H4 (cell line): ENCODE measurements at regions not wholly inside any gene's neighbourhood (a gene's known extent, or its start where the extent isn't known, plus 50 kb on each side); places are given as distances from the start of the nearest gene placed in this dataset.
A peak's percentile ranks its signal among the peaks of the same experiment; 100 is the strongest.
"Not testable (repeated sequence)": the region's sequence is repeated elsewhere in the genome, so short reads cannot be mapped to it uniquely, and the experiment has no call there.

Experiments
- DNase-seq: peaks from one replicate; pipeline ENCODE4 v3.0.0-alpha.2; 2015; ENCODE audit warnings: low spot score

GRCh38 chr5:91848453-91848852 is 465.3 kb upstream of the ARRDC3 start:
- DNase-seq = peak; percentile 89

GRCh38 chr5:91841423-91841822 is 458.3 kb upstream of the ARRDC3 start:
- DNase-seq = no peak

GRCh38 chr5:91840412-91840811 is 457.3 kb upstream of the ARRDC3 start:
- no peak for DNase-seq

- no peak for DNase-seq
Measured at GRCh38 chr5:91839721-91840120, 456.6 kb upstream of the ARRDC3 start.

DNA sequence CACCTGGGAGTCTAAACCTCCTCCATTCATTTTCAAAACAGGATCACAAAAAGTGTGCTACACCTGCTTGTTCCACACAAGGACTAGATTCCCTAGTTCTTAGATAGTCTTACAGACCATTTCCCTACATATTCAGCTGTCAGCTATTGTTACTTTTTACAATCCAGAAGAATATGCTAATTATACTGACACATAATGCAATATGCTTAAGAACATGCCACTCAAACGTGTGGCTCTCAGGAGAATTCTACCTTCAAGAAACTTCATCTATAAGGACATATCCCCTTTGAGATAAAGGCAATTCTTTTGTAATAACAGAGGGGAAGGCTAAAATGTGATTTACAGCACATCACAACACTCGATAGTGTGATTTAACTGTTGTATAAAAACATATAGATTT is 456.1 kb upstream of the ARRDC3 start:
- DNase-seq = no peak

DNA sequence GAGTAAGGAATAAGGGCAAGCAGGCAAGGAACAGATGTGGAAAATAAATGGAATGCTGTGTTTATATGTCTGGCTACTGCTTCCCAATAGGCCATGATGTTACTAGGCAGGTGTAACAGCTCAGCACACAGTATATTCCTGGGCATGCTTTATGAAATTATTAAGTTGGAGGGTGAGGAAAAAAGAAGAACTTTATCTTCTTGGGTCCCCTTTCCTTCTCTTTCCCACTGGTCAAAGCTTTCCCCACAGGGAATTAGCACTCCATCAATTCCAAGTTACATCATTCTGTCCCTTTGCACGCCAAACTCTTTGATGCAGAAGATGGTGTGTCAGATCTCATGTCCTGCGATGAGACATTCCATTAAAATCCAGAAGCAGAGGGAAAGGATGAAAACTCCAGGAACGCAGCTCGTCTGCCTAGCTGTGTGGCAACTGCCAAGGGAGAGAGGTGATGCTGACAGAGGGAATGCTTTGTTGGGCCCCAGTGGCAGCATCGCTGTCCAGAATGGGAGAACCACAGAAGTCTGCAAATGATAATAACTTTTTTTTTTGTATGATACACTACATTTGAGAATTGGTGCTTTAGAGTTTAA is 447.3 kb upstream of the ARRDC3 start:
- DNase-seq = no peak

DNA sequence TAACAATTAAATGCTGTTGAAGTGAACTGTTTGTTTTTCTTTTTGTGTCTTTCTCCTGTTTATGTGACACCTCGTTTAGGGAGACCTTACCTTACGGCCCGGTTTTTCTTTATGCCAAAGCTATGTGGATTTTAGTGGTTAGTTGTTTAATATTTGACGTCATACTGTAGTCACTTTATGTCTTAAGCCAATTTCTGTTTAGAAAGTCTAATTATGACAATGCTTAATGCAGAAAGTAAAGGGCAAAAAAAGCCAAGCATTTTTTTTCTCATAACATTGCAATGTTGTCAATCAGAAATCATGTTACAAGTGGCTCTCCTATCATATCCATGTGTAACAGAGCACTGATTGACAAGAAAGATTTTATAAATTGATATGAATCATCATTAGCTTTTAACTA is 442.5 kb upstream of the ARRDC3 start:
- no peak for DNase-seq

DNA sequence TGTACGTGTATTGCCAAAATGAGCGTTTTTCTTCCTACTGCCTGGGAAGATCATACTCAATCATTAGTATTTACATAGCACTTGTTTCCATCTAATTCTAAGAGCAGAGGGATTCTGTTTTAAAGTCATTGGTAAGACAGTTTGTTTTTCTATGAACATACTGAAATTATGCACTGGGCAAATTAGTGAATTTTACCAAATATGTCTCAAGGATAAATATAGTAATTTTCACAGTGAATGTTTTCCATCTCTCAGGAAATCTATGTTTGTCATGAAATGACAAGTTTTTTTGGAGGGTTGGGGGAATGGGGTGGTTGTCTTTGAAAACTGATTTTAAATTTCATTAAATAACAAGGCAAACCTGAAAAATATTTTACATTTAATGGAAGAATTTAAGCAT is 441.3 kb upstream of the ARRDC3 start:
- DNase-seq = no peak

- DNase-seq = no peak
Measured at GRCh38 chr5:91820874-91821273, 437.8 kb upstream of the ARRDC3 start.

DNA sequence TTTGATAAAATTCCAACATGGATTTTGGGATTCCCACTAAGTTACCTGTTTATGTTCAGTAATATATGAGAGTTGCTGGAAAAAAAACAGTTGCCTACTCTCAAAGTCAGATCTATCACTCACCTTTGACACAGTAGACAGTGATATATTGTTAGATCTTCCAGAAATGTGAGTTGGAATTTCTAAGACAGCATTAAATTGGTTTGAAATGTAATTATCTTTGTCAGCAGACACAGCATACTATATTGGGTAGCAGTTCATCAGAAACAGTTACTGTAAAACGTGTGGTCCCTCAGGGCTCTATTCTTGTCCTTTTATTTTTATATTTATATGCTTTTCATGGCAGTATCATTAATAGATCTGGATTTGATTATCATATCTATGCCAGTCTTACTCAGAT is 433.6 kb upstream of the ARRDC3 start:
- no peak for DNase-seq

- no peak for DNase-seq
Measured at GRCh38 chr5:91797576-91797975, 414.5 kb upstream of the ARRDC3 start.

GRCh38 chr5:91794856-91795548 is 411.9 kb upstream of the ARRDC3 start:
- DNase-seq = no peak

- no peak for DNase-seq
Measured at GRCh38 chr5:91794455-91794854, 411.3 kb upstream of the ARRDC3 start.

GRCh38 chr5:91787718-91788117 is 404.6 kb upstream of the ARRDC3 start:
- DNase-seq = peak; percentile 5

DNA sequence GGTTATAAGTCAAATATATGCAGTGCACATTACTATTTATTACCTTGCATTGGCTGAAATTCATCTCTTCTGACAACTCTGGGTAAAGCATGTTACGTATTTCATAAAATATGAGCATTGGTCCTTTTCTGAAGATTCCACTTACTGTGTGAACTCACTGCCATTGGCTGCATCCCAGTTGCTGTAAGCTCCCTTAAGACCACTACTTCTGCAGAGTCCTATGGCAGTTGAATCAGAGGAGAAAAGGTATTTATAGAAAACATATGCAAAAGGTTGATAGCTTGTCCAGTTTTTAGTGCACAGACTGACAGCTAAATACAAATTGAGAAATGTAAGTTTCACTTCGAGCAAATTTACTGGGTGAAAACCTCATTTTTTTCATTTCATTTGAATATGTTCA is 394.6 kb upstream of the ARRDC3 start:
- DNase-seq = no peak

GRCh38 chr5:91776249-91776648 is 393.1 kb upstream of the ARRDC3 start:
- no peak for DNase-seq

- no peak for DNase-seq
Measured at GRCh38 chr5:91770400-91770799, 387.3 kb upstream of the ARRDC3 start.

DNA sequence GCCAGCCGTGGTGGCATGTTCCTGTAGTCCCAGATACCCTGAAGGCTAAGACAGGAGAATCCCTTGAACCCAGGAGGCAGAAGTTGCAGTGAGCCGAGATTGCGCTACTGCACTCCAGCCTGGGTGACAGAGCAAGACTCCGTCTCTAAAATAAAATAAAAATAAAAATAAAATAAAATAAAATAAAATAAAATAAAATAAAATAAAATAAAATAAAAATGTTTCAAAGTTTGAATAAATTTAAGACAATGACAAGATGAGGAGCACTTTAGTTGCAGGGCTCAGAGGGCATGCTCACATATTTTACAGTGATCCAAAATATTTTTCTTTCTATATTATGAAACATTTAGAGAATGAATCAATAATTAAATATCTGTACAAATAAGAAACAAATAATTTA is 374.3 kb upstream of the ARRDC3 start:
- DNase-seq = not testable (repeated sequence)

DNA sequence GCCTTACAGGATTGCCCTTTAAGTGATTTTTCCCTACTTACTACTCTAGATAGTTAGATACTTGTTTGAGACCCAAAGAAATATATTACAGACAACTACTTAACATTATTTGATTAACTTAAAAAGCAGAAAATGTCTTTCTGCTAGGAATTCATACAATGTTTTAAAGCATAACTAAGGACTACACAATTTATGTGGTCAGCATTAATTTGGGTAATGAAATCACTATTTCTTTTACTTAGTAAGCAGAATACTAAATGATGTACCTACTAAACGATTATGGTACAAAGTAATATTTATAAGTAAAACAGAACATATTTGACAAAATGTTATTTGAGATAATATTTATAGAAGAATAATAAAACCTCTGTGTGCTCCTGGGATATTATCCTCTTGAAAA is 371.9 kb upstream of the ARRDC3 start:
- no peak for DNase-seq

DNA sequence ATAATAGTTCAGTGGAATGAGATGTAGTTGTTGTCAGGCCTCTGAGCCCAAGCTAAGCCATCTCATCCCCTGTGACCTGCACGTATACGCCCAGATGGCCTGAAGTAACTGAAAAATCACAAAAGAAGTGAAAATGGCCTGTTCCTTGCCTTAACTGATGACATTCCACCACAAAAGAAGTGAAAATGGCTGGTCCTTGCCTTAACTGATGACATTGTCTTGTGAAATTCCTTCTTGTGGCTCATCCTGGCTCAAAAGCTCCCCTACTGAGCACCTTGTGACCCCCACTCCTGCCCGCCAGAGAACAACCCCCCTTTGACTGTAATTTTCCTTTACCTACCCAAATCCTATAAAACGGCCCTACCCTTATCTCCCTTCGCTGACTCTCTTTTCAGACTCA is 361.4 kb upstream of the ARRDC3 start:
- not testable (repeated sequence) for DNase-seq

DNA sequence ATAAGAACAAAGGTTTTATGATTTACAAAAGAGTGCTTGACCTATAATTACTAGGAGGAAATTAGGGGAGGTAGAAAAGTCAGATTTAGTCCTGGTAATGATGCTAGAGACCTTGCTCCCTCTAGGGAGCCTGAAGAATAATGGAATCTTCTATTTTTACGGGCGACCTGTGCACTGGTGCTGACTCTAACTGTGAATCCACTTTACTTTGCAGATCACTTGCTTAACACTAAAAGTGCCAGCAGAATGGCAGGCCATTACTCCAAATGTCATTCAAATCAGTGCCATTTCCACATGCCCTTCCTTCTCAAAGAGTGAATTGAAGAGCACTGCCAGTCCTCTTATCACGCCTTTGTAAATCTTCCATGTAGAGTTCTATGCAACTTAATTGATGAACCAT is 359.4 kb upstream of the ARRDC3 start:
- DNase-seq = no peak

- DNase-seq = no peak
Measured at GRCh38 chr5:91741764-91742505, 358.8 kb upstream of the ARRDC3 start.

- DNase-seq = no peak
Measured at GRCh38 chr5:91730026-91730425, 346.9 kb upstream of the ARRDC3 start.
